BLaER1 treated with 17β-estradiol and CSF1 and Interleukin-3, amounts not matched to agents 10 nM and 100 nM (cell line): ENCODE measurements at regions not wholly inside any gene's neighbourhood (a gene's known extent, or its start where the extent isn't known, plus 50 kb on each side); places are given as distances from the start of the nearest gene placed in this dataset.

Source experiments
- H3K27ac ChIP-seq, 11 experiments: shearing (Covaris generic); formaldehyde crosslinking; 2 replicates each; pipeline ENCODE4 v1.8.1; 2022
- H3K27me3 ChIP-seq, 11 experiments: shearing (Covaris generic); formaldehyde crosslinking; 2 replicates each; pipeline ENCODE4 v1.8.1; 2022
- H3K36me3 ChIP-seq, 11 experiments: shearing (Covaris generic); formaldehyde crosslinking; 2 replicates each; pipeline ENCODE4 v1.8.1; 2022
- H3K4me1 ChIP-seq, 10 experiments: shearing (Covaris generic); formaldehyde crosslinking; 2 replicates each; pipeline ENCODE4 v1.8.1; 2022
- H3K4me2 ChIP-seq, 11 experiments: shearing (Covaris generic); formaldehyde crosslinking; 2 replicates each; pipeline ENCODE4 v1.8.1; 2022
- H3K4me3 ChIP-seq, 10 experiments: shearing (Covaris generic); formaldehyde crosslinking; 2 replicates each; pipeline ENCODE4 v1.8.1; 2022
- H3K9ac ChIP-seq, 11 experiments: shearing (Covaris generic); formaldehyde crosslinking; 2 replicates each; pipeline ENCODE4 v1.8.1; 2022
- H3K9me3 ChIP-seq, 11 experiments: shearing (Covaris generic); formaldehyde crosslinking; replicated peaks in 1 of 11; 2 replicates each; pipeline ENCODE4 v1.8.1; 2022
- H4K20me1 ChIP-seq, 11 experiments: shearing (Covaris generic); formaldehyde crosslinking; 2 replicates each; pipeline ENCODE4 v1.8.1; 2022
- Cebpa-rat ChIP-seq, 11 experiments: shearing (Covaris generic); IDR thresholded peaks; 2 replicates each; pipeline ENCODE4 v1.8.1; 2022

DNA sequence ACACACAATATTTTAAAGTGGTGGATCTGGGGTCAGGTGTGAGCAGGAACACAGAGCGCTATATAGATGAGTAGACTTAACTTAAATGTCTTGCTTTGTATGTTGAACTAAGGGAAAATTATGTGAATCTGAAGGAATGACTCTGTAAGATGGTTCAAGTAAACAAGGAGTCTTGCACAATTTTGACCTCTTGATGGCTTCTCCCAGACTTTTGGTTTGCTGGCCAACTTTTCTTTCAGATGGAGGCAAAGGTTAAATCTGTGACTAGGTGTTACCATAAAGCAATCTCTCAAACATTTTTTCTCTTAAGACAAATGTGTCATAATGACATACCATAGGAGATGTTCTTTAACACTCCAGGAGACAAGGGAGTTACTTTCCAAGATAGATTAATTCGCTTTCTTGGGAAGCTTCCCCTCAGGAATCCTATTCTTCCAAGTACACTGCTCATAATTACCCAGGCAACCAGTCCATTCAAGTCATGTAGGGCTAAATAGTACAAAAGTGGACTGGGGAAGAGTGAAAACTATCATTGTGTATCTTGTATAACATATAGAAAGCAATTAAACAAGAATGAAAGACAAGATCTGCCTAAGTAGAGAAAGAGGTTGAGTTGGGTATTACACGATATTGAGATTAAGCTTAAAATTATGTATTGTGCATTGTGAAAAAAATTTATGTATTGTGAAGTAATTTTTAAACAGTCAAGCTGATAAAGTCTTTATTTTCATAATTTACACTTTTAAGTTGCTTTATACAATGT, 60.3 kb upstream of the SLC27A6 start:
- Histone ChIP-seq H3K27me3 (no peaks in the 10 kb centered on the region), H3K36me3 (no peaks in the 10 kb centered on the region), H3K9me3 (no peaks in the 10 kb centered on the region), H3K27ac (no peak overlapping the region), H3K4me2 (no peak overlapping the region), H3K9ac (no peak overlapping the region), H3K4me3 (no peak overlapping the region), H4K20me1 (no peaks in the 10 kb centered on the region), H3K4me1 (no peaks in the 10 kb centered on the region)
- TF ChIP-seq Cebpa-rat (IDR thresholded peaks at IDR 0.05) = no peak

DNA sequence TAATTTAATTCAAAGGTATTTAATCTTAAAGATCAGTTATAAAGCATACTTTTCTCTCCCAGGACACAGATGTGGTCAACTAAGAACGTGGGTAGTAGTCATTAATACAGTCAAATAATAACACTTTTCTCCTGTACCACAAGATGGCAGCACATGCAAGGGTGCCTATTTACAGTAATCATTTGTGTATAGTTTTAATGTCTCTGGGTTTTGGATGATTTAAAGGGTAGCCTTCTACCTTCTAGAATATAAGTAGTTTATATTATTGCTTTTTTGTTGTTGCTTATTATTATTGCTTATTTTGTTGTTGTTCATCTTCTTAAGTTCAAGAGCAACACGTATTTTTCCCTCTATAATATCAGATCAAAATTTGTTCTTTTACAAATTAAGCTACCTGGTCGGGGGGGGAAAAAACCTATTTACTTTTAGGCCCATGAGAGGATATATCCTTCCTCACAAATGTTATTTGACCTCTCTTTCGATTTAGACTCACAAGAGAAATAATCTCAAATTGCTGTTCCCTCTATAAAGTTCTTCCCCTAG, 59.6 kb upstream of the SLC27A6 start:
- no peaks in the 10 kb centered on the region for H4K20me1 ChIP-seq
- H3K4me2 ChIP-seq = no peak overlapping the region
- H3K9me3 ChIP-seq = no peaks in the 10 kb centered on the region
- H3K27me3 ChIP-seq = no peaks in the 10 kb centered on the region
- no peaks in the 10 kb centered on the region for H3K4me1 ChIP-seq
- H3K4me3 ChIP-seq = no peak overlapping the region
- H3K36me3 ChIP-seq = no peaks in the 10 kb centered on the region
- no peak overlapping the region for H3K9ac ChIP-seq
- TF ChIP-seq Cebpa-rat (IDR thresholded peaks at IDR 0.05) = no peak
- no peak overlapping the region for H3K27ac ChIP-seq

DNA sequence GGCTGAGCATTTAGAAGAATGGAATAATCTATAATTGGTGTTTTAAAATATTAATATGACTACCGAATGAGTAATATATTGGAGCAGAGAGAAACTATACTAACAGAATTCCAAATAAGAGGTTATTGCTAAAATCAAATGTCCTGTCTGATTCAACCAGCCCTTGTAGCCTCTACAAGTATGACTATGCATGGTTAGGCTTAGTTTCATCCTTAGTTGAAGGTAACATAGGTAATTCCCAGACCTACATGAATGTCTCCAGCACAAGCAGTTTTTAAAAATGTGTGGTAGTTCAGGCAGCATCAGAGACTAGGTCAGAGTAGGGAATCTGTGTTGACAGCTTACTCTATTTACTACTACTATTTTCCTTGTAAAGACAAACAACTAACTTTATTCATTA, 51.7 kb upstream of the SLC27A6 start:
- Histone ChIP-seq H3K9me3 (no peaks in the 10 kb centered on the region), H3K4me1 (no peaks in the 10 kb centered on the region), H3K4me2 (no peak overlapping the region), H4K20me1 (no peaks in the 10 kb centered on the region), H3K9ac (no peak overlapping the region), H3K27ac (no peak overlapping the region), H3K27me3 (no peaks in the 10 kb centered on the region), H3K4me3 (no peak overlapping the region), H3K36me3 (no peaks in the 10 kb centered on the region)
- no peak for TF ChIP-seq Cebpa-rat (IDR thresholded peaks at IDR 0.05)
